ENCODE measurements at regions not wholly inside any gene's neighbourhood (a gene's known extent, or its start where the extent isn't known, plus 50 kb on each side); places are given as distances from the start of the nearest gene placed in this dataset.

- no peak overlapping the region for H3K27ac ChIP-seq (ENCODE audit: low read depth in 2 of 2, low read length in 1 of 2)
- no peak overlapping the region for H3K4me2 ChIP-seq
- H2AFZ ChIP-seq (ENCODE audit: low read depth) = no peak overlapping the region
- TF ChIP-seq TEAD4 (IDR thresholded peaks at IDR 0.05; ENCODE audit: borderline replicate concordance, insufficient read depth) (no peak), NRF1 (IDR thresholded peaks at IDR 0.05; ENCODE audit: low read depth, low read length) (no peak), MEF2A (IDR thresholded peaks at IDR 0.05; ENCODE audit: borderline replicate concordance, low read depth) (no peak), TAF1 (IDR thresholded peaks at IDR 0.05; ENCODE audit: borderline replicate concordance, low read depth, low read length) (no peak), SIN3A (IDR thresholded peaks at IDR 0.05; ENCODE audit: borderline replicate concordance, low read depth, low read length) (no peak), NFIC (IDR thresholded peaks at IDR 0.05; ENCODE audit: borderline replicate concordance) (no peak)
- WGBS (ENCODE audit: low lambda C conversion rate) = no CpG with 5 or more reads among the region's 1 CpG
- no peaks in the 10 kb centered on the region for H3K4me1 ChIP-seq (ENCODE audit: control insufficient read depth in 1 of 2, insufficient read depth in 2 of 2, low read depth in 1 of 2, low read length in 1 of 2)
- ChIA-PET CTCF (no interaction called here), POLR2A (no interaction called here)
- no peaks in the 10 kb centered on the region for H3F3A ChIP-seq (replicated peaks; ENCODE audit: insufficient read depth)
- no peaks in the 10 kb centered on the region for H3K27me3 ChIP-seq (ENCODE audit: insufficient read depth)
- no peak overlapping the region for H3K9ac ChIP-seq
- H3K36me3 ChIP-seq (replicated peaks in 1 of 2; ENCODE audit: control insufficient read depth in 1 of 2, insufficient read depth in 2 of 2, low read length in 1 of 2) = no peaks in the 10 kb centered on the region
- H3K4me3 ChIP-seq (ENCODE audit: low read depth in 2 of 2, low read length in 1 of 2) = no peak overlapping the region
- no peaks in the 10 kb centered on the region for H3K79me2 ChIP-seq (ENCODE audit: insufficient read depth)
- no peak for DNase-seq
- H4K20me1 ChIP-seq (ENCODE audit: insufficient read depth) = no peaks in the 10 kb centered on the region
- no peaks in the 10 kb centered on the region for H3K9me2 ChIP-seq
- no peaks in the 10 kb centered on the region for H3K9me3 ChIP-seq
Observed at GRCh38 chrX:20756585-20756984, 489.9 kb upstream of the RPS6KA3 start.

- 21% methylated on average over 3 of the region's 3 CpGs for WGBS (ENCODE audit: low lambda C conversion rate)
- Histone ChIP-seq H3K4me3 (ENCODE audit: low read depth in 2 of 2, low read length in 1 of 2) (no peak overlapping the region), H3K4me1 (ENCODE audit: control insufficient read depth in 1 of 2, insufficient read depth in 2 of 2, low read depth in 1 of 2, low read length in 1 of 2) (no peaks in the 10 kb centered on the region), H3K9ac (no peak overlapping the region), H3K27me3 (ENCODE audit: insufficient read depth) (no peaks in the 10 kb centered on the region), H2AFZ (ENCODE audit: low read depth) (no peak overlapping the region), H3F3A (replicated peaks; ENCODE audit: insufficient read depth) (no peaks in the 10 kb centered on the region), H3K9me3 (no peaks in the 10 kb centered on the region), H4K20me1 (ENCODE audit: insufficient read depth) (no peaks in the 10 kb centered on the region), H3K27ac (ENCODE audit: low read depth in 2 of 2, low read length in 1 of 2) (no peak overlapping the region), H3K36me3 (replicated peaks in 1 of 2; ENCODE audit: control insufficient read depth in 1 of 2, insufficient read depth in 2 of 2, low read length in 1 of 2) (no peaks in the 10 kb centered on the region), H3K4me2 (no peak overlapping the region), H3K79me2 (ENCODE audit: insufficient read depth) (no peaks in the 10 kb centered on the region), H3K9me2 (no peaks in the 10 kb centered on the region)
- ChIA-PET POLR2A (no interaction called here), CTCF (no interaction called here)
- TF ChIP-seq SIN3A (IDR thresholded peaks at IDR 0.05; ENCODE audit: borderline replicate concordance, low read depth, low read length) (no peak), GABPA (IDR thresholded peaks at IDR 0.05; ENCODE audit: low read depth) (no peak), YY1 (IDR thresholded peaks at IDR 0.05; ENCODE audit: low read depth) (no peak)
- DNase-seq = no peak
Observed at GRCh38 chrX:20753076-20753475, 486.4 kb upstream of the RPS6KA3 start.

DNA sequence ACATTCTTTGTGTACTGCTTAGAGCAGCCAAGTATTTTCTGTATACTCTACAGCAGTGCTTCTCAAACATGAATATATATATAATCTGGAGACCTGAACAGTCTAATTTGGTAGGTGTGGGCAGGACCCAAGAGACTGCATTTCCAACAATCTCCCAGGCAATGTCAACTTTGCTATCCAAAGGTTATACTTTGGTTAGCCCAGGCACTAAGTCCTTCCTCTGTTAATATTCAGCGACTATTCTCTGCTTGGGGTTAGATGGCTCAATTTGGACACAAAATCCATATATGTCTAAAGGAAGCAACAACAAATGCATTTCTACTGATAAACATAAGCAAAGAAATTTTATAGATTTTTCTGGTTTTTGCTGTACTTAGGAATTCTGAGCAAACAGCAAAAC, 480.0 kb upstream of the RPS6KA3 start:
- no peak for DNase-seq
- H3K79me2 ChIP-seq (ENCODE audit: insufficient read depth) = no peaks in the 10 kb centered on the region
- no peak overlapping the region for H3K27ac ChIP-seq (ENCODE audit: low read depth in 2 of 2, low read length in 1 of 2)
- H3K9me3 ChIP-seq = no peaks in the 10 kb centered on the region
- no peaks in the 10 kb centered on the region for H3K36me3 ChIP-seq (replicated peaks in 1 of 2; ENCODE audit: control insufficient read depth in 1 of 2, insufficient read depth in 2 of 2, low read length in 1 of 2)
- H3K9ac ChIP-seq = no peak overlapping the region
- 33% methylated on average over 1 of the region's 1 CpG for WGBS (ENCODE audit: low lambda C conversion rate)
- H3F3A ChIP-seq (replicated peaks; ENCODE audit: insufficient read depth) = no peaks in the 10 kb centered on the region
- H3K9me2 ChIP-seq = no peaks in the 10 kb centered on the region
- no peaks in the 10 kb centered on the region for H4K20me1 ChIP-seq (ENCODE audit: insufficient read depth)
- no peak overlapping the region for H3K4me2 ChIP-seq
- POLR2A ChIA-PET = no interaction called here
- no peak overlapping the region for H3K4me3 ChIP-seq (ENCODE audit: low read depth in 2 of 2, low read length in 1 of 2)
- H2AFZ ChIP-seq (ENCODE audit: low read depth) = no peak overlapping the region
- CTCF ChIA-PET = no interaction called here
- peaks cover 0 to 3% of the 10 kb centered on the region in 2 experiments; a peak in 2 of 4 replicates for H3K4me1 ChIP-seq (ENCODE audit: control insufficient read depth in 1 of 2, insufficient read depth in 2 of 2, low read depth in 1 of 2, low read length in 1 of 2)
- H3K27me3 ChIP-seq (ENCODE audit: insufficient read depth) = no peaks in the 10 kb centered on the region
- TF ChIP-seq MEF2A (IDR thresholded peaks at IDR 0.05; ENCODE audit: borderline replicate concordance, low read depth) = no peak
- no peak for TF ChIP-seq RXRA (IDR thresholded peaks at IDR 0.05; ENCODE audit: borderline replicate concordance, low read depth)
- no peak for TF ChIP-seq YY1 (IDR thresholded peaks at IDR 0.05; ENCODE audit: low read depth)
- TF ChIP-seq TAF1 (IDR thresholded peaks at IDR 0.05; ENCODE audit: borderline replicate concordance, low read depth, low read length) = no peak
- TF ChIP-seq, protein P1, sequence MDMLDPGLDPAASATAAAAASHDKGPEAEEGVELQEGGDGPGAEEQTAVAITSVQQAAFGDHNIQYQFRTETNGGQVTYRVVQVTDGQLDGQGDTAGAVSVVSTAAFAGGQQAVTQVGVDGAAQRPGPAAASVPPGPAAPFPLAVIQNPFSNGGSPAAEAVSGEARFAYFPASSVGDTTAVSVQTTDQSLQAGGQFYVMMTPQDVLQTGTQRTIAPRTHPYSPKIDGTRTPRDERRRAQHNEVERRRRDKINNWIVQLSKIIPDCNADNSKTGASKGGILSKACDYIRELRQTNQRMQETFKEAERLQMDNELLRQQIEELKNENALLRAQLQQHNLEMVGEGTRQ (IDR thresholded peaks at IDR 0.05; ENCODE audit: borderline replicate concordance, low read depth, low read length) = no peak
- no peak for TF ChIP-seq CHD2 (IDR thresholded peaks at IDR 0.05; ENCODE audit: low read length, partially characterized antibody)
- TF ChIP-seq NFIC (IDR thresholded peaks at IDR 0.05; ENCODE audit: borderline replicate concordance) = no peak
- TF ChIP-seq RFX5 (IDR thresholded peaks at IDR 0.05; ENCODE audit: low read length) = no peak
- no peak for TF ChIP-seq FOXM1 (IDR thresholded peaks at IDR 0.05; ENCODE audit: low read depth)
- no peak for TF ChIP-seq GATA2 (CRISPR knock-in tag; IDR thresholded peaks at IDR 0.05)
- TF ChIP-seq SMC3 (IDR thresholded peaks at IDR 0.05; ENCODE audit: low read depth, low read length) = no peak
- TF ChIP-seq, protein P2, sequence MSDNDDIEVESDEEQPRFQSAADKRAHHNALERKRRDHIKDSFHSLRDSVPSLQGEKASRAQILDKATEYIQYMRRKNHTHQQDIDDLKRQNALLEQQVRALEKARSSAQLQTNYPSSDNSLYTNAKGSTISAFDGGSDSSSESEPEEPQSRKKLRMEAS (IDR thresholded peaks at IDR 0.05; ENCODE audit: low read depth) = no peak
- TF ChIP-seq MXI1 (IDR thresholded peaks at IDR 0.05; ENCODE audit: low read depth, low read length) = no peak
- TF ChIP-seq, protein P3, sequence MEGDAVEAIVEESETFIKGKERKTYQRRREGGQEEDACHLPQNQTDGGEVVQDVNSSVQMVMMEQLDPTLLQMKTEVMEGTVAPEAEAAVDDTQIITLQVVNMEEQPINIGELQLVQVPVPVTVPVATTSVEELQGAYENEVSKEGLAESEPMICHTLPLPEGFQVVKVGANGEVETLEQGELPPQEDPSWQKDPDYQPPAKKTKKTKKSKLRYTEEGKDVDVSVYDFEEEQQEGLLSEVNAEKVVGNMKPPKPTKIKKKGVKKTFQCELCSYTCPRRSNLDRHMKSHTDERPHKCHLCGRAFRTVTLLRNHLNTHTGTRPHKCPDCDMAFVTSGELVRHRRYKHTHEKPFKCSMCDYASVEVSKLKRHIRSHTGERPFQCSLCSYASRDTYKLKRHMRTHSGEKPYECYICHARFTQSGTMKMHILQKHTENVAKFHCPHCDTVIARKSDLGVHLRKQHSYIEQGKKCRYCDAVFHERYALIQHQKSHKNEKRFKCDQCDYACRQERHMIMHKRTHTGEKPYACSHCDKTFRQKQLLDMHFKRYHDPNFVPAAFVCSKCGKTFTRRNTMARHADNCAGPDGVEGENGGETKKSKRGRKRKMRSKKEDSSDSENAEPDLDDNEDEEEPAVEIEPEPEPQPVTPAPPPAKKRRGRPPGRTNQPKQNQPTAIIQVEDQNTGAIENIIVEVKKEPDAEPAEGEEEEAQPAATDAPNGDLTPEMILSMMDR (IDR thresholded peaks at IDR 0.05) = no peak
- TF ChIP-seq JUND (IDR thresholded peaks at IDR 0.05) = no peak
- no peak for TF ChIP-seq NRF1 (IDR thresholded peaks at IDR 0.05; ENCODE audit: low read depth, low read length)
